Upper lobe of left lung (tissue), 4 donors: ENCODE measurements at regions not wholly inside any gene's neighbourhood (a gene's known extent, or its start where the extent isn't known, plus 50 kb on each side); places are given as distances from the start of the nearest gene placed in this dataset.

ENCODE experiments used
- EP300 ChIP-seq, 4 donors: sonication (generic); formaldehyde crosslinking; IDR thresholded peaks; one replicate each; pipeline ENCODE4 v1.5.1; 2017; ENCODE audit warnings: antibody characterized with exemption in 4 of 4, control low read depth in 2 of 4
- POLR2A ChIP-seq, 4 donors: fragments of 450-650 bp; IDR thresholded peaks; one replicate each; pipeline ENCODE4 v1.5.1; 2016 to 2017; ENCODE audit warnings: antibody characterized with exemption in 4 of 4, mild to moderate bottlenecking in 2 of 4
- TF ChIP-seq, protein P1 (sequence below), 6 experiments: fragments of 450-650 bp in 4 of 6; fragments of 200-600 bp in 2 of 6; sonication (generic) in 2 of 6; IDR thresholded peaks; one replicate each; pipeline ENCODE4 v1.5.1; 2016 to 2019; ENCODE audit warnings: antibody characterized with exemption in 6 of 6

DNA sequence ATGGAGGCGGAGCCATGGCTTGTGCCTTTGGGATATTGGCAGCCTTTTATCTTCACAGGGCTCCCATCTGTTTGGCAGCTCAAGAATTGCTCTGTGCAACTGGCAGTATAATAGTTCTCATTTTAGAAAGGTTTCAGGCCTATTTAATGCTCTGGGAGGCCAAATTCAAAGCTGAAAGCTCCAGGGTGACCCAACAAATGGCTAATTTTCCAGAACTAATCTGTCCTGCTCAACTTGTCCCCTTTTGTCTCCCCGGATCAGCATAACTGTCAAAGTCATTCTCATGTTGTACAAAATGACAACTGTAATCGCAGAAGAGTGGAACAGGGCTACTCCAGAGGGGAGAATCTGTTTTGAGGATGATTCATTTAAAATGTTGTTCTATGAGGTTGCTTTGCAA is 52.6 kb upstream of the CXCL14 start:
- TF ChIP-seq POLR2A (IDR thresholded peaks at IDR 0.05) (no peak), EP300 (IDR thresholded peaks at IDR 0.05) (no peak)
- TF ChIP-seq, protein P1, sequence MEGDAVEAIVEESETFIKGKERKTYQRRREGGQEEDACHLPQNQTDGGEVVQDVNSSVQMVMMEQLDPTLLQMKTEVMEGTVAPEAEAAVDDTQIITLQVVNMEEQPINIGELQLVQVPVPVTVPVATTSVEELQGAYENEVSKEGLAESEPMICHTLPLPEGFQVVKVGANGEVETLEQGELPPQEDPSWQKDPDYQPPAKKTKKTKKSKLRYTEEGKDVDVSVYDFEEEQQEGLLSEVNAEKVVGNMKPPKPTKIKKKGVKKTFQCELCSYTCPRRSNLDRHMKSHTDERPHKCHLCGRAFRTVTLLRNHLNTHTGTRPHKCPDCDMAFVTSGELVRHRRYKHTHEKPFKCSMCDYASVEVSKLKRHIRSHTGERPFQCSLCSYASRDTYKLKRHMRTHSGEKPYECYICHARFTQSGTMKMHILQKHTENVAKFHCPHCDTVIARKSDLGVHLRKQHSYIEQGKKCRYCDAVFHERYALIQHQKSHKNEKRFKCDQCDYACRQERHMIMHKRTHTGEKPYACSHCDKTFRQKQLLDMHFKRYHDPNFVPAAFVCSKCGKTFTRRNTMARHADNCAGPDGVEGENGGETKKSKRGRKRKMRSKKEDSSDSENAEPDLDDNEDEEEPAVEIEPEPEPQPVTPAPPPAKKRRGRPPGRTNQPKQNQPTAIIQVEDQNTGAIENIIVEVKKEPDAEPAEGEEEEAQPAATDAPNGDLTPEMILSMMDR (IDR thresholded peaks at IDR 0.05), result no peak
